ENCODE measurements at regions not wholly inside any gene's neighbourhood (a gene's known extent, or its start where the extent isn't known, plus 50 kb on each side); places are given as distances from the start of the nearest gene placed in this dataset.

DNA sequence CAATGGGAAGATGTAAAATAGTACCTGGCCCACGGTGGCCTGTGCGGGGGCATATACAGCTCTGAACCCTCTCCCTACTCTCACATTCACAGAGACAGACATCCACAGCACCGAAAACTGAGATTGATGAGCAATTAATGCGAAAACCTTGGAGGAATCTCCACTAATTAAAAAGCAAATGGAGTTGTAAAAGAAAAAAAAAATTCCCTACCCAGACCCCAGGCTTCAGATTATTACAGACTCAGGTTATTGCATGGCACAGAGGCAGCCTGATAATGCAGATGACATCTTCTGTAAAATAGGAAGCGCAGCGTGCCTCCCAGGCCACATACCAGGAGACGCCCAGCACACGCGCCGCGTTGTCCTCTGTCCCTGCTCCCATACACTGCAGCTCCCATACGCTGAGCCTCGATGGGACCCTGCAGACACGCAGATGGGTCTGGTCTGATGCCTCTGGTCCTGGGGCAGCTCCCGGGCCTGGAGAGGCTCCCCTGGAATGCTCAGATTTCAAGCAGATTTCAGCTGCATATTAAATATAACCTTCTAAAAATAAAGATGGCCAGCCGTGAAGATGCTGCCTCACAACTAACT, 496.1 kb upstream of the MYT1L start:
- TF ChIP-seq, protein P1, sequence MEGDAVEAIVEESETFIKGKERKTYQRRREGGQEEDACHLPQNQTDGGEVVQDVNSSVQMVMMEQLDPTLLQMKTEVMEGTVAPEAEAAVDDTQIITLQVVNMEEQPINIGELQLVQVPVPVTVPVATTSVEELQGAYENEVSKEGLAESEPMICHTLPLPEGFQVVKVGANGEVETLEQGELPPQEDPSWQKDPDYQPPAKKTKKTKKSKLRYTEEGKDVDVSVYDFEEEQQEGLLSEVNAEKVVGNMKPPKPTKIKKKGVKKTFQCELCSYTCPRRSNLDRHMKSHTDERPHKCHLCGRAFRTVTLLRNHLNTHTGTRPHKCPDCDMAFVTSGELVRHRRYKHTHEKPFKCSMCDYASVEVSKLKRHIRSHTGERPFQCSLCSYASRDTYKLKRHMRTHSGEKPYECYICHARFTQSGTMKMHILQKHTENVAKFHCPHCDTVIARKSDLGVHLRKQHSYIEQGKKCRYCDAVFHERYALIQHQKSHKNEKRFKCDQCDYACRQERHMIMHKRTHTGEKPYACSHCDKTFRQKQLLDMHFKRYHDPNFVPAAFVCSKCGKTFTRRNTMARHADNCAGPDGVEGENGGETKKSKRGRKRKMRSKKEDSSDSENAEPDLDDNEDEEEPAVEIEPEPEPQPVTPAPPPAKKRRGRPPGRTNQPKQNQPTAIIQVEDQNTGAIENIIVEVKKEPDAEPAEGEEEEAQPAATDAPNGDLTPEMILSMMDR (IDR thresholded peaks at IDR 0.05) = no peak
- no peak for TF ChIP-seq POLR2A (IDR thresholded peaks at IDR 0.05)

Measured in thyroid gland (tissue), 4 donors.